Brain microvascular endothelial cell (primary cell): ENCODE measurements at regions not wholly inside any gene's neighbourhood (a gene's known extent, or its start where the extent isn't known, plus 50 kb on each side); places are given as distances from the start of the nearest gene placed in this dataset.

ENCODE experiments used
- DNase-seq: peaks from one replicate; pipeline ENCODE4 v3.0.0-alpha.2; 2020
- H3K27ac ChIP-seq: fragments of 250-450 bp; sonication (Bioruptor Pico); 2 replicates; pipeline ENCODE4 v1.5.1; 2020; ENCODE audit warnings: mild to moderate bottlenecking, moderate library complexity
- H3K27me3 ChIP-seq: fragments of 250-450 bp; sonication (Bioruptor Pico); replicated peaks from 2 replicates; pipeline ENCODE4 v1.5.1; 2020; ENCODE audit warnings: mild to moderate bottlenecking
- H3K36me3 ChIP-seq: fragments of 250-450 bp; sonication (Bioruptor Pico); replicated peaks from 2 replicates; pipeline ENCODE4 v1.5.1; 2020; ENCODE audit warnings: mild to moderate bottlenecking
- H3K4me3 ChIP-seq: 2 replicates; pipeline ENCODE4 v1.5.1; 2011; ENCODE audit warnings: low read depth, mild to moderate bottlenecking, control low read depth, low read length, moderate library complexity
- in situ Hi-C: cut with HindIII; loops from 2 replicates; pipeline ENCODE4 v1.10.0; 2017; ENCODE audit warnings: low sequenced_read_pairs, low pct_ligation_motif_present
- TF ChIP-seq, protein P1 (sequence below): IDR thresholded peaks from 2 replicates; pipeline ENCODE4 v1.5.1; 2011; ENCODE audit warnings: low read depth, mild to moderate bottlenecking, moderate library complexity, low read length, control low read depth, inconsistent platforms; ENCODE audit errors: missing control alignments

- DNase-seq: no peak
- Histone ChIP-seq H3K27ac (no peak overlapping the region), H3K4me3 (no peak overlapping the region), H3K36me3 (no peaks in the 10 kb centered on the region), H3K27me3 (no peaks in the 10 kb centered on the region)
- in situ Hi-C loops: no loop called here
- TF ChIP-seq, protein P1, sequence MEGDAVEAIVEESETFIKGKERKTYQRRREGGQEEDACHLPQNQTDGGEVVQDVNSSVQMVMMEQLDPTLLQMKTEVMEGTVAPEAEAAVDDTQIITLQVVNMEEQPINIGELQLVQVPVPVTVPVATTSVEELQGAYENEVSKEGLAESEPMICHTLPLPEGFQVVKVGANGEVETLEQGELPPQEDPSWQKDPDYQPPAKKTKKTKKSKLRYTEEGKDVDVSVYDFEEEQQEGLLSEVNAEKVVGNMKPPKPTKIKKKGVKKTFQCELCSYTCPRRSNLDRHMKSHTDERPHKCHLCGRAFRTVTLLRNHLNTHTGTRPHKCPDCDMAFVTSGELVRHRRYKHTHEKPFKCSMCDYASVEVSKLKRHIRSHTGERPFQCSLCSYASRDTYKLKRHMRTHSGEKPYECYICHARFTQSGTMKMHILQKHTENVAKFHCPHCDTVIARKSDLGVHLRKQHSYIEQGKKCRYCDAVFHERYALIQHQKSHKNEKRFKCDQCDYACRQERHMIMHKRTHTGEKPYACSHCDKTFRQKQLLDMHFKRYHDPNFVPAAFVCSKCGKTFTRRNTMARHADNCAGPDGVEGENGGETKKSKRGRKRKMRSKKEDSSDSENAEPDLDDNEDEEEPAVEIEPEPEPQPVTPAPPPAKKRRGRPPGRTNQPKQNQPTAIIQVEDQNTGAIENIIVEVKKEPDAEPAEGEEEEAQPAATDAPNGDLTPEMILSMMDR: no peak
Measured at GRCh38 chr15:53310709-53311108, 448.8 kb downstream of the WDR72 start.

- Histone ChIP-seq H3K27ac (no peak overlapping the region), H3K36me3 (no peaks in the 10 kb centered on the region), H3K27me3 (no peaks in the 10 kb centered on the region), H3K4me3 (no peak overlapping the region)
- TF ChIP-seq, protein P1: peak; percentile 9
- DNase-seq: no peak
- in situ Hi-C loops: no loop called here
Measured at GRCh38 chr15:53307952-53308624, 451.4 kb downstream of the WDR72 start.

GRCh38 chr15:53305554-53305953, 453.9 kb downstream of the WDR72 start:
- TF ChIP-seq, protein P1: no peak
- no peak overlapping the region for H3K27ac ChIP-seq
- no peak overlapping the region for H3K4me3 ChIP-seq
- DNase-seq: no peak
- H3K27me3 ChIP-seq: no peaks in the 10 kb centered on the region
- in situ Hi-C loops: no loop called here
- no peaks in the 10 kb centered on the region for H3K36me3 ChIP-seq

DNA sequence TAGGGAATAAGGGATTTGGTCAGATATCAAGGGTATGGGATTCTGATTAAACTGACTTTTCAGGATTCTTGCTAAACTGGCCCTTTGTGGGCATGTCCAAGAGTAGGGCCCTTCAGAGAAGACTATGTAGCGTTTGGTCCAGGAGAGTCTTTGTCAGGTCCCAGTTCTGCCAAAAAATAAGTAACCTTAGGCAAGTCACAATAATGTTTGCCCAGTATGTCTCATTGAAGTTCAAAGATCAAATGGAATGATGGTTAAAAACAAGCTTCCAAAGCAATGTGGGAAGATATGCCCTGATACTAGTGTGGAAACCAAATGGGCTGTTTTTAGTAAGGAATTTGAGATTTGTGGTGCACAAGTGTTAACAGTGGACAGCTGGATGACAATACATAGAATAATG, 454.4 kb downstream of the WDR72 start:
- Histone ChIP-seq H3K27me3 (no peaks in the 10 kb centered on the region), H3K36me3 (no peaks in the 10 kb centered on the region), H3K4me3 (no peak overlapping the region), H3K27ac (no peak overlapping the region)
- TF ChIP-seq, protein P1: no peak
- in situ Hi-C loops: no loop called here
- DNase-seq: no peak

- TF ChIP-seq, protein P1: no peak
- DNase-seq: no peak
- in situ Hi-C loops: no loop called here
Measured at GRCh38 chr15:53297828-53298227, 461.6 kb downstream of the WDR72 start.

DNA sequence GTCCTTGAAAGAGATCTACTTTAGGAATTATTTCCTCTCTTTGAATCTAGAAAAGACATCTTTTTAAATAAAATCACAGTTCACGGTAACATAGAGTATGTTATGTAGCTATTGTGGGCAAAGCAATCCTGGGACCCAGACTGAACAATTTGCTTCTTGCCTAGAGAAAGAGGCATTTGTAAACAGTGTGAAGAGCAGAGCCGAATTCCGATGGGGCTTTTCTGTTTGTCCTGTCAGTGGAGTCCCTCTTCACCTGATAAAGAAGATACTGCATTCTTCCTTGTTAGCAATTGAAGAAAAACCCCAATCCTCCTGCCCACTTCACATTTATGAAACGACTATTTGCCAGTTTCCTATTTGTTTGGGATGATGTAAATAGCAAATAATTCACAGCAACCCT, 462.9 kb downstream of the WDR72 start:
- Histone ChIP-seq H3K36me3 (no peaks in the 10 kb centered on the region), H3K4me3 (no peak overlapping the region), H3K27ac (no peak overlapping the region), H3K27me3 (no peaks in the 10 kb centered on the region)
- in situ Hi-C loops: no loop called here
- DNase-seq: no peak
- TF ChIP-seq, protein P1: no peak

More at GRCh38 chr15:53297828-53298227, 461.6 kb downstream of the WDR72 start:
- no peaks in the 10 kb centered on the region for H3K27me3 ChIP-seq
- no peaks in the 10 kb centered on the region for H3K36me3 ChIP-seq
- H3K27ac ChIP-seq: no peak overlapping the region
- no peak overlapping the region for H3K4me3 ChIP-seq
